ENCODE measurements at regions not wholly inside any gene's neighbourhood (a gene's known extent, or its start where the extent isn't known, plus 50 kb on each side); places are given as distances from the start of the nearest gene placed in this dataset.

- no peaks in the 10 kb centered on the region for H3K4me1 ChIP-seq
- H3K27ac ChIP-seq = no peak overlapping the region
- no peak for DNase-seq
- TF ChIP-seq POLR2A (IDR thresholded peaks at IDR 0.05) = no peak
- no peak for TF ChIP-seq CTCF (IDR thresholded peaks at IDR 0.05 in 8 of 11, conservative IDR thresholded peaks at IDR 0.05 in 3 of 11)
- no peak for TF ChIP-seq POLR2AphosphoS5 (IDR thresholded peaks at IDR 0.05)
- no peaks in the 10 kb centered on the region for H3K9me3 ChIP-seq
- H3K4me3 ChIP-seq = no peak overlapping the region
- WGBS, 5 donors = 58 to 66% (median 62%) methylated on average over 16 to 20 of the region's 20 CpGs
- no peaks in the 10 kb centered on the region for H3K36me3 ChIP-seq
- intact Hi-C loops (cut with DNase I; ENCODE audit: low total_unique reads) = no loop called here
- peaks cover 0 to 47% (median 0%) of the 10 kb centered on the region in 7 donors for H3K27me3 ChIP-seq (replicated peaks in 1 of 7)
Observed at GRCh38 chr22:49197986-49198704, 629.5 kb downstream of the BRD1 start.

- Histone ChIP-seq H3K9me3 (no peaks in the 10 kb centered on the region), H3K4me3 (no peak overlapping the region), H3K36me3 (no peaks in the 10 kb centered on the region), H3K4me1 (peaks cover 0 to 3% (median 0%) of the 10 kb centered on the region in 6 donors), H3K27ac (no peak overlapping the region), H3K27me3 (replicated peaks in 1 of 7) (peaks cover 0 to 45% (median 0%) of the 10 kb centered on the region in 7 donors)
- 8 to 16% (median 9%) methylated on average over 16 of the region's 16 CpGs for WGBS, 5 donors
- DNase-seq = peak; percentile 60
- no peak for TF ChIP-seq POLR2A (IDR thresholded peaks at IDR 0.05)
- TF ChIP-seq POLR2AphosphoS5 (IDR thresholded peaks at IDR 0.05) = no peak
- TF ChIP-seq CTCF (IDR thresholded peaks at IDR 0.05 in 8 of 11, conservative IDR thresholded peaks at IDR 0.05 in 3 of 11) = no peak
- intact Hi-C loops (cut with DNase I; ENCODE audit: low total_unique reads) = no loop called here
Observed at GRCh38 chr22:49197505-49197904, 630.2 kb downstream of the BRD1 start.

- no peaks in the 10 kb centered on the region for H3K9me3 ChIP-seq
- no peaks in the 10 kb centered on the region for H3K36me3 ChIP-seq
- TF ChIP-seq POLR2AphosphoS5 (IDR thresholded peaks at IDR 0.05) = no peak
- TF ChIP-seq POLR2A (IDR thresholded peaks at IDR 0.05) = no peak
- TF ChIP-seq CTCF (IDR thresholded peaks at IDR 0.05 in 8 of 11, conservative IDR thresholded peaks at IDR 0.05 in 3 of 11) = no peak
- H3K4me3 ChIP-seq = no peak overlapping the region
- peaks cover 0 to 58% (median 0%) of the 10 kb centered on the region in 7 donors for H3K27me3 ChIP-seq (replicated peaks in 1 of 7)
- 85 to 88% (median 86%) methylated on average over 13 of the region's 13 CpGs for WGBS, 5 donors
- peak; percentile 59 for DNase-seq
- no peak overlapping the region for H3K27ac ChIP-seq
- peaks cover 0 to 4% (median 0%) of the 10 kb centered on the region in 6 donors for H3K4me1 ChIP-seq
- intact Hi-C loops (cut with DNase I; ENCODE audit: low total_unique reads) = no loop called here
Observed at GRCh38 chr22:49196046-49196511, 631.6 kb downstream of the BRD1 start.

GRCh38 chr22:49195636-49196035 lies 632.0 kb downstream of the BRD1 start:
- 83 to 89% (median 84%) methylated on average over 8 to 14 of the region's 14 CpGs for WGBS, 5 donors
- DNase-seq = peak; percentile 61
- TF ChIP-seq CTCF (IDR thresholded peaks at IDR 0.05 in 8 of 11, conservative IDR thresholded peaks at IDR 0.05 in 3 of 11) = no peak
- no peak for TF ChIP-seq POLR2A (IDR thresholded peaks at IDR 0.05)

More at GRCh38 chr22:49195636-49196035, 632.0 kb downstream of the BRD1 start:
- no peak overlapping the region for H3K27ac ChIP-seq
- peaks cover 0 to 4% (median 0%) of the 10 kb centered on the region in 6 donors for H3K4me1 ChIP-seq
- no peaks in the 10 kb centered on the region for H3K36me3 ChIP-seq
- no peaks in the 10 kb centered on the region for H3K9me3 ChIP-seq
- no peak overlapping the region for H3K4me3 ChIP-seq
- peaks cover 0 to 62% (median 0%) of the 10 kb centered on the region in 7 donors for H3K27me3 ChIP-seq (replicated peaks in 1 of 7)
- intact Hi-C loops (cut with DNase I; ENCODE audit: low total_unique reads) = no loop called here

All from spleen (tissue), 11 donors.